Transverse colon (tissue), 4 donors: ENCODE measurements at regions not wholly inside any gene's neighbourhood (a gene's known extent, or its start where the extent isn't known, plus 50 kb on each side); places are given as distances from the start of the nearest gene placed in this dataset.

Source experiments
- CTCF ChIP-seq, 5 experiments: fragments of 200-600 bp in 3 of 5; fragments of 450-650 bp in 2 of 5; sonication (generic) in 3 of 5; IDR thresholded peaks; 1 replicate in 2 of 5; 2 replicates in 3 of 5; pipeline ENCODE4 v1.5.1; 2016 to 2017; ENCODE audit warnings: antibody characterized with exemption in 5 of 5, inconsistent platforms in 3 of 5, mild to moderate bottlenecking in 2 of 5, moderate library complexity in 1 of 5
- EP300 ChIP-seq: sonication (generic); formaldehyde crosslinking; IDR thresholded peaks from one replicate; pipeline ENCODE4 v1.6.1; 2017; ENCODE audit warnings: antibody characterized with exemption, low read depth
- POLR2A ChIP-seq: fragments of 450-650 bp; IDR thresholded peaks from one replicate; pipeline ENCODE4 v1.6.1; 2016; ENCODE audit warnings: antibody characterized with exemption, mild to moderate bottlenecking, moderate library complexity
- POLR2AphosphoS5 ChIP-seq, 3 donors: sonication (generic); formaldehyde crosslinking; IDR thresholded peaks; one replicate each; pipeline ENCODE4 v1.6.1; 2016; ENCODE audit warnings: antibody characterized with exemption in 3 of 3

- no peak for TF ChIP-seq CTCF (IDR thresholded peaks at IDR 0.05)
- TF ChIP-seq POLR2A, result no peak
- TF ChIP-seq POLR2AphosphoS5 (IDR thresholded peaks at IDR 0.05), result no peak
- TF ChIP-seq EP300, result no peak
Measured at GRCh38 chr1:25030012-25030411, 99.9 kb upstream of the RUNX3 start.
